HG02623 (cell line): ENCODE measurements at regions not wholly inside any gene's neighbourhood (a gene's known extent, or its start where the extent isn't known, plus 50 kb on each side); places are given as distances from the start of the nearest gene placed in this dataset.

ENCODE experiments used
- ATAC-seq: cut with Tn5 transposase; IDR thresholded peaks from one replicate; pipeline ENCODE4 v1.9.1; 2021; ENCODE audit warnings: moderate library complexity; ENCODE audit not compliant: unreplicated experiment

- ATAC-seq, result no peak
Measured at GRCh38 chr14:65794674-65795279, 382.2 kb downstream of the FUT8 start.

- no peak for ATAC-seq
Measured at GRCh38 chr14:65798216-65798615, 385.7 kb downstream of the FUT8 start.

DNA sequence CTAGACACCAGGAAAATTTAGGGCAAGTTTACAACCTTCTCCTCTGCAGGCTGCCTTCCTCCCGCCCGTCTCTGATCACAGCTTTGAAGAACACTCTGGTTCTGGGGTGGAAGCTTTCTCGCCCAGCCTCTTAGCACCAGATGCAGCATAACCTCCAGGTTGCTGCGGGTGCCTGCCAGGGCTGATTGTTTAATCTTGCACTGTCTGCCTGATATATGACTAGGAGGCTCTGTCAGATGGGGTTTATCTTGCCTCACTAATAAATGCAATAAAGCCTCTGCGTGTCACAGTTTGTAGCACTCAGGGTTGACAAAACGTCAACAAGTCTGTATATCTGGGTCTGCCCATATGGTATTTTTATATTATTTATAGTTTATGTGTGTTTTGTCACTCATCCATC is 388.2 kb downstream of the FUT8 start:
- ATAC-seq, result no peak

DNA sequence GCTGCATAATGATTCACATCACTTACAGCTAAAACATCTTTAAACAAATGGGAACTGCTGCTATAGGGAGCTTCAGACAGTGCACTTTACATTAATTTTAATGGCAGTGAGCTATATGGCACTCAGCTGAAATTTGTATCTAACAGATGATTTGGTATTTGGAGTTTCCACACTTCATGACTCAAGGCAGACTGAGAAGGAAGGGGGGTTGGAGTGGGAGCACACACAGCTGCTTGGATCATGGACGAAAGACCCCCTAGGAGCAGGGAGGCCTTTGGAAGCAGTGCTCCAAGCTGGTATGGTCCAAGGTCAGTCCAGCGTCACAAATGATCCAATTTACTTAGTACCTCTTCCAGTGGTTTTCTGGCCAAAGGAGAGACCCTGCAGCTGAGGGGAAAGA is 389.7 kb downstream of the FUT8 start:
- ATAC-seq, result no peak

GRCh38 chr14:65803885-65804284 is 391.4 kb downstream of the FUT8 start:
- ATAC-seq, result no peak

DNA sequence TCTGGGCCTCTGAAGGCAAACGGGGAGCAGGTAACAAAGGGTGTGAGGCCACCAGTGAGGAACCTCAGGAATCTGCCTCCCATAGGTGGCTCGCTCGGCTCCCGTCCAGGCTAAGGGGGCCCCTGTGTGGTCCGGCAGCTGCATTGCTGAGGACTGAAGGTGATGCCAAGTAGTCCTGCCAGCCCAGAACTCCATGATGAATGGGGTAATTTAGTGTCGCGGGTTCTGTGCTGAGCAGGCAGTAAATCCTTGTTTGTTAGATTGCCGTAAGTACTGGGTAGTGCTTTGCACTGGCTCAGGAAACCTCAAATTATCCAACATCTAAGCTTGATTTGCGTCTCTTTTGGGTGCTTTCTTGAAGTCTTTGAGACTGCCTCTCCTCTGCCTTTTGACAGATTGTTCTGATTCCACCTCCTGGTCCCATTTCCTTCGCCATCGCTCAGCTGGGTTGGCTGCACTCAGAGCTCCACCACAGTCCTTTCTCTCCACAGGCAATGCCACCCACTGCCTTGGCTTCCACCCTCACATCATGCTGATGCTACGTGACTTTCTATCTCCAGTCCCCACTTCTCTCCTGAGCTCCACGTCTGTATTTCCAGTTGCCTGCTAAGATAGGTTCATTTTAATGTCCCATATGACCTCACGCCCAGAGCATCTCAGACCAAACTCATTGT is 392.0 kb downstream of the FUT8 start:
- no peak for ATAC-seq

DNA sequence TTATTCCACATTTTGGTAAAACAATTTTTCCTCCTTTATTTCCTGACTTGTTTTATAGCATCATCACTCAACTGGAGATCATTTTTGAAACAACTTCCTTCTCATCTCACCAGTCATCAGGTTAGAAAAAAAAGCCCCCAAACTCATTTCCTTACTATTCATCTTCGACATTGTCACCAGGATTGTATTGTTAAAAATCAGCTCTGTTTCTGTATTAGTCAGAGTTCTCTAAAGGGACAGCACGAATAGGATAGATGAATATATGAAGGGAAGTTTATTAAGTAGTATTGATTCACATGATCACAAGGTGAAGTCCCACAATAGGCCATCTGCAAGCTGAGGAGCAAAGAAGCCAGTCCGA is 392.6 kb downstream of the FUT8 start:
- ATAC-seq, result no peak

DNA sequence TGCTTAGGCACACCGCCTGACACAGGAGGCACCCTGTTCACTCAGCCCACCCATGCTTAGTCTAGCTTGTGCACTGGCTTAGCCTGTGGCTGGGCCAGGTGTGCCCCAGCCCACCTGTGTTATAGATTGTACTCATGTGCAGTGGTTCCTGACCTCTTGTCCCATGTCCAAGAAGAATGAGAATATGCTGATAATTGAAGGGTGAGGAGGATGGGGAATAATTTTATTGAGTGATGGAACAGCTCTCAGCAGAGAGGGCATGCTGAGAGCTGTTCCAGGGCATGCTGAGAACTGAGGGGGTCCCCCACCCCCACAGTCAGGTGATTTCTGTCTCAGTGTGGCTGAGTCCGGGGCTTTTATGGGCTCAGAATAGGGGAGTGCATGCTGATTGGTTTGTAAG is 395.9 kb downstream of the FUT8 start:
- no peak for ATAC-seq

DNA sequence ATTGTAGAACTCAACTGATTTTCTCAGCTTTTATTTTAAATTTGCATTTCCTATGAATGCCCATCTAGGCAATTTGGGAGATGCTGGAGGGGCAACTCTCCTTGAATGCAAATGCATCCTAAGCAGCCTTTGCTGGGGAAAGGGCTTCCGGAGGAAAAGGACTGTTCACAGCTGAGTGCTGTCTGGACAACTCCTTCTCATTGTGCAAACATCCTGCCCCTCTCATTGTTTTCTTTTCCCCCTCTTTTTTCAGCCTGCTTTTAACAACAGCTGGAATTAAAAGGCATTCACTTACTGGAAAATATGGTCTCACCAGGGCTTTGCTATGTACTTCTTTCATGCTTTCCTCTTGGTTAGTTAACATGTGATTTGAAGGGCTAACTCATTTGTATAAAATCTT is 397.8 kb downstream of the FUT8 start:
- ATAC-seq, result no peak

GRCh38 chr14:65813760-65814384 is 401.3 kb downstream of the FUT8 start:
- no peak for ATAC-seq

DNA sequence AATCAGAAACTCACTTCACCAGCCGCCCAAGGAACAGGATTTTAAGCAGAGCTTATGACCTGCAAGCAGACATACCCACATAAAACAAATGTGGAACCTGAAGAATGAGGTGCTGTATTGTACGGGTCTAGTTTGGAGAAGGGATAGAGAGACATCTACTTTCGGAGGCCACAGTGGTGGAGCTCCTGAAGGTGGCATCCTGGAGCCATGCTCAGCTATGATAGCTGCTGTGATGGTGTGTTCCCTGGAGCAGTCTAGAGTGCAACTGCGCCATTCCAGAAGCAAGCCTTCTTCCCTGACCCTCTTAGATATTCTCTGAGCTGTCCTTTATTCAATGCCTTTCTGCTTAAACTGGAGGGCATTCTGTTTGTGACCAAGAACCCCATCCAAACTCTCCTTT is 402.6 kb downstream of the FUT8 start:
- no peak for ATAC-seq

GRCh38 chr14:65817011-65817410 is 404.5 kb downstream of the FUT8 start:
- no peak for ATAC-seq

DNA sequence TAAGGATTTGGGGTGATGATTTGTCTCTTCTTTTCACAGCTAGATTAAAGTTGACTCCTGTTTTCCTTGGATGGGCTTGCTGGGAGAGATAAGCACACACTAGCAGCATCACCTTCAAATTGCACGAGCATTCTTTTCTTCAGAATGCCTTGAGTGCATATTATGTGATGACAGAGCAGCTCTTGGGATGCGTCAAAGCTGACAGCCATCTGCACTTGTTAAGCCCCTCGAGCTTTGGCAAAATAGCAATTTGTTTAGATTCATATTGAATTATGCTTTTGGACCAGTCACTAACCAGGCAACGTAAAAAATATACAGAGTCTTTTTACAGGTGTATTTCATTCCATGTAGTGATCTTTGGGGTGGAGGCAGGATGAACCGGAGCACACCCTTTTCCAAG is 407.0 kb downstream of the FUT8 start:
- ATAC-seq, result no peak

GRCh38 chr14:65821224-65821753 is 408.8 kb downstream of the FUT8 start:
- no peak for ATAC-seq

DNA sequence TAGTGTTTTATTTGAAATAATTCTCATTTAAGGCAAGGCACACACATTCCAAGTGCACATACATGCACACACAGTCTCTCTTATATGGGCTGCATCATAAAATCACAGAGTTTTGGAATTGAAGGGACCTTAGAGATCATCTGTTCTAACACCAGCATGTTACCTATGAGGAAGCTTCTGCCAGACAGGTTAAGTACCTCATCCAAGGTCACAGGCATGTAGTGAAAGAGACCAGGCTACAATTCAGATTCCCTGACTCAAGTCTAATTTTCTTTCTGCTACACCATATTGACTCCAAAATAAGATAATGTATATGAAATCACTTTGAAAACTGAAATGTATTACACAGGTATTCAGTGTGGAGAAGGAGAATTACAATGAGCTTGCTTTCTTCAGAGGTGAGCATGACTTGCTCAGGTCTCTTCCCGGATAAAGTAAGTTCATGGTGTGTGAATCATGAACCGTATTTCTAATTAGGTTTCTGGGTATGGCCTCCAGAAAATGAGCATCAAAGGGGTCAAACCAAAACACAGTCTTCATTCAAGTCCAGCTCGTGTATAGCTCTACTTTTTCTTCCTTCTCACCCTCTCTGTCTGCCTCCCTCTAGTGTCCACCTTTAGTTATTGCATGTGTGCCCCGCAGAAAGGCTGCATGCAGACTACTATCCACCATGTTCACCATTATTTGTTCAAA is 411.9 kb downstream of the FUT8 start:
- no peak for ATAC-seq

DNA sequence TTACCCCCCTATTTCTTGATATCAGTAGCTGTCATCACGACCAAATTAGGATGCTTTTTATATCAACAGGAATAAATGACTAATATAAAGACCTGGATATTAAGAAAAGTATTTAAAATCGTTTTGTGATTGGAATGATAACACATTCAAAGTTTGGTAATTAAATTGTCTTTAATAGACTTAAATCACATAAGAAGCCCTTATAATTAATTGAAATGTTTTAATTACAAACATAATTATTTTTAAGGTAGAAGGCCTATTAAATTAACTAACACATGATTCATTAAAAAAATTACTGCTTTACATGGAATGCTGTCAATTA is 412.4 kb downstream of the FUT8 start:
- no peak for ATAC-seq

DNA sequence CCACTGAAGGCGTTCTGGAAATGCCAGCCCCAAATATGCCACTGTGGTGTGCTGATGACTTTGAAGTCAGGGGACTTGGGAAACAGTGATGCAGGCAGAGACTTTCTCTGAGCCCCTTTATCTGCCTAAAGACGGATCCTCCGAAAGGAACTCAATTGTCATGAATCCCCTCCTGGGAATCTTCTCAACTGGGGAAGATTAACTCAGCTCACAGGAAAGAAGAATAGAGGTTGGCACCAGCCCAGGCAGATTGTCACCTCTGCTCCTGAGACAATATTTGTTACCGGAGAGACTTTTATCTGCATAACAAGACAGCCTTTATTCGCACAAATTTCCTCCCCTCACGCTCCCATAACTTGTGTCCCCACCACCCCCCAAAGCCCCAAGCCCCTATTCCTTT is 414.4 kb downstream of the FUT8 start:
- no peak for ATAC-seq

DNA sequence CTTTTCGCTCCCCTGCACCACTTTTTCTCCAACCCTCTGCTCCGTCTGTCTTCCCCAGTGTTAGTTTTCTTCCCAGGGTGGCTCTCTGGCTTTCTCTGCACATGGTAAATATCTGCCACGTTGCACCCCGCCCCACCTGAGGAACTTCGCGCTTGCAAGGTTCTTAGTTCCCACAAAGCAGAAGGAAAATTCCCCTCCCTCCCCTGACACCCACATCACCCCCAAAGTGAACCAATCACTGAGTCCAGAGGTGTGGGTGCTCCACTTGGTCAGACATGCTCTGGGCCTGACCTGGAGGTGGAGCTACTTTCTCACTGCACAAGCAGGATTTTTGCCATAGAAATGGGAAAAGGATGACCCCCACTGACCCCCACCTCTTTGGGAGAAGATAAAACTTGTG is 415.0 kb downstream of the FUT8 start:
- ATAC-seq, result no peak

GRCh38 chr14:65828396-65828795 is 415.9 kb downstream of the FUT8 start:
- no peak for ATAC-seq

DNA sequence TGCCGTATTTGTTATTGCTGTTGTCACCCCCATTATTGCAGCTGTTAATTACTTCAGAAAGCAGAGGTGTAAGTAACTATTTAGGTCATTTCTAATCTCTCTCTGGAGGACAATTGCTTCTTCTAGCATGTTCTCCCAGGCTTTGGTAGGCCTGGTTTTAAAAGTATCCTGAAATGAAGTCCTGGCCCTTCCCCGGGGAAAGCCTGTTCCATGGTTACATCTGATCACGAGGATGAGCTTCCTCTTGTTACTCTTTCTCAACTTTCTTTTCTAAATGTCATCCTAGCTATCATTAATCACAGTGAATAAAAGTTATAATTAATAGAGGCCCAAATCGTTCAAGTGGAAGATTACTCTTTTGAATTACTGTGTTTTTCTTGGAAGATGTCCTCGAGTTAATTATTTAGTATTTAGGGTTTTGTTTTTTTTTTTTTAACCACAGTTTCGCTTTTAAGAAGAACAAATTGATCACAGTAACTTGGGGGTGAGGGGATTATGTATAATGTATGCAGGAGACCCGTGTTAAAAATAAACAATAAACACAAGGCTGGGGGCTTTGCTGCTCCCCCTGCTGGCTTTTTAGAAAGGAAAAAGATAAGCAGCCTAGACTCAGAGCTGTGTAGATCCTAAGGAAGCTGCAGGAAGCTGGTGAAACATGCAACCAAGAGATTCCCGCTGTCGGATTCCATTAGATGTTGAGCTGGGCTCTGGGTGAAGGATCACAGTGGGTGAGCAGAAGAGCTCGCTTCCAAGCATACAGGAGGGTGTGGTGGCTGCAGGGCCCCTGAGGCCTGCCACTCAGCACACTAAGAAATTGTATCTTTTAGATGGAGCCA is 420.1 kb downstream of the FUT8 start:
- ATAC-seq, result no peak

DNA sequence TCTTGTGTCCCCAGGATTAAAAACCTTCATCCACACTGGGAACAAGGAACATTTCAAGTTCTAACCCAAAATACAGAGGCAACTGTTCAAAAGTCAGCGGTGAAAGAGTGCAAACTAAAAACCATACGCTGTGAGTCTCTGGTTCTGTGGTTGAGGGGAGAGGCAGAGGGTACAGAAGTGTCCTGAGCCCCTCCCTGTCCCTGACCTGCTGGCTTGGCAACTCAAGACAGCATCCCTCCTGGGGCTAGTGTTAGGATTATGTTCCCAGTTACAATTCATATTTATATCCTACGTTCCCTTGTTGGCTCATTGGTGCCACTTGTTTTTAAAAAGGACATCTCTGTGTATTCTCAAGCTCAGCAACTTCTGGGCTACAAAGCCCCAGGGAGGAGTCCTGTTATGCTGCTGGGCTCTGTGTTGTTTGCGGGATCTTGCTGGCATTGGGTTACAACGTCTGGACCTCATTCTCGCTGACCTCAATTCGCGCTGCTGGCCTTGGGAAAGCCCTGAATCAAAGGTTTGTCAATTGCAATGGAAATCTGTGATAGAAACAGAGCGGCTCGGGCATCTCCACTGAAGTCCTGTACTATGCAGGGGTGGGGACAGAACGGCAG is 420.8 kb downstream of the FUT8 start:
- no peak for ATAC-seq
